ENCODE measurements at regions not wholly inside any gene's neighbourhood (a gene's known extent, or its start where the extent isn't known, plus 50 kb on each side); places are given as distances from the start of the nearest gene placed in this dataset.
"Not testable (repeated sequence)": the region's sequence is repeated elsewhere in the genome, so short reads cannot be mapped to it uniquely, and the experiment has no call there.

DNA sequence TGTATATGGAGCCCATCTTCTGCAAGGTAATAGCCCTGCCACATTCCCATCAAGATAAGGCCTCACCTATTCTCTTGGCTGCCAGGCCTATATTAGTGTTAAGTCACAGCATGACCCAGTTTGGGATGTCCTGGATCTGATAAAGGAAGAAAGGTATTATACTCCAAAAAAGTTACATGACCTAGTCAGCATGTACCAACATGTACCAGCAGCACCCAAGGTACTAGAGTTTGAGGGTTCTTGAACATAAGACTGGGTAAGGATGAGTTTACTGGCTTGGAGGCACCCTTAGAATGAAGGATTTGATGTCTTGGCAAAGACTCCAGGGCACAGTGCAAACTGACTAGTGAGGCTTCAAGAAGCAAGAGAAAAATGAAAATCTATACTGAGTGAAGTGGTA is 232.5 kb downstream of the SQOR start:
- DNase-seq (ENCODE audit: low read depth), result no peak

DNA sequence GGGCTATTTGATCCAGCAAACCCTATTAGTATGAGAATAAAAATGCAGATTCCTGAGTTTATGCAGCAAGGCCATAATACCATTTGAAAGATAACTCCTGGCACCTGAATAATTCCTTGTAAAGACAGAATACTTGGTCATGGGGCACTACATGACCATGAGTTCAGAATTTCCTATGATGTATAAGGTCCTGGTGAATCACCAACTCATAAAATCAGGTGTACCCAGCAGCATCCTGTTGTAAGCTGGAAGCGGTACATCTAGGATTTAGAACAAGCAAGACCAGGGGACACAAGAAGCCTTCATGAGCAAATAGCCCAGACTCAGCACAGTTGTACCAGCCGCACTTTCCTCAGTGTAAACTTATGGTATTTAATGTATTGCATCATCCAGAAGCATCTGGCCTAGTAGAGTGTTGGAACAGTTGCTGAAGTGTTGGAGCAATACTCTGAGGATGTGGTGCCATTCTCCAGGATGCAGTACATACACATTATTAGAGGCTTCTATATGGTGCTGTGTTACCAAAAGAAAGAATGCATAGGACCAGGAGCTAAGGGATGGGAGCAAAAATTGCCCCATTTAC is 233.4 kb downstream of the SQOR start:
- peak; percentile 35 for DNase-seq (ENCODE audit: low read depth)

DNA sequence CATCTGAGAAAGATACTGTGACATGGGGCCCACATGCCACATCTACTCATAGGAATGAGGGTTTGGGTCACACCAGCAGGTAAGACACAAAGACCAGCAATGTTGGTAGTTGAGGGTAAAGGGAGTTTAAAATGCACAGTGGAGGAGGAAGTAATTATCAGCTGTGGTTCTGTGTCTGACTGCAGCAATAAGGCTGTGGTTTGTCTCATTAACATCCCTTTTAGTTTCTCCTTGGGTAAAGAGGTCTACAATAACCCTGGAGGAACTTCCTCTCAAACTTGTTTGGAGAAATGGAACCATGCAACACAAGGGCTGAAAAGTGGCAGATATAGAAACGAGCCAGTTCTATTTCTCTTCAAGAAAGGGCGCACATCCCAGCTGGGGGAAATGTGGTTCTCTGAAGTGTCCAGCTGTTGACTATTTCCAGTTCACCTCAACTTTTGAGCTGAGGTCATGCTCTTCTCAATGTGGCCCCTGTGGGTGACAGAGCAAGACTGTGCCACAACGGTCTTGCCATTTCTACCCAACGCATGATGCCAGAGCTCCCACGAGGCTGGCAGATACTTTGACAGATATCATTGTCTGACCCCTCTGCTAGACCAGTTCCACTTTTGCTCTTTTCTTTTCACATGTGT is 234.3 kb downstream of the SQOR start:
- peak; percentile 37 for DNase-seq (ENCODE audit: low read depth)

DNA sequence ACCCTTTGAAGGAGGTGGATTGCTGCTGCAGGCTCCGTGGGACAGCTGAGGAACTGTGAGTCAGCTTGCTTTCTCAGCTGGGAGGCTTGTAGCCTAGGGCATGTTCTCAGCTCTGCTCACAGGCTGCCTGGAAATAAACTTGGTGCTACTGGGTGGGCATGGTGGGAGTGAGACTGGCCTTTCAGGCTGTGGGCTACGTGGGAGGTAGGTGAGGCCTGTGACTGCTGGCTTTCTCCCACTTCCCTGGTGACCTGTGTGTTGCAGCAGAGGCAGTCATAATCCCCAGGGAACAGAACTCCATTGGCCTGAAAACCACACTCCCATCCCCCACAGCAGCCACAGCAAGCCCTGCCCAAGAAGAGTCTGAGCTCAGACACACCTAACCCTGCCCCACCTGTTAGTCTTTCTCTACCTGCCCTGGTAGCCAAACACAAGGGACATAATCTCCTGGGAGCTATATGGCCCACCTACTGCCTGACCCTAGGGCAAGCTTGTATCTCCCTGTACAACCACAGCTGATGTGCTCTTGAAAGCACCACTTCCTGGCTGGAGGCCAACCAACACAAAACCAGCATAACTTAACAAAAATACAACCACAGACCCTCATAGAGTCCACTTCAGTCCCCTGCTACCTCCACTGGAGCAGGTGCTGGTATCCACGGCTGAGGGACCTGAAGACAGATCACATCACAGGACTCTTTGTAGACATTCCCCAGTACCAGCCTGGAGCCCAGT is 236.5 kb downstream of the SQOR start:
- peak; percentile 88 for DNase-seq (ENCODE audit: low read depth)

GRCh38 chr15:45873781-45874180 is 239.0 kb downstream of the SQOR start:
- DNase-seq (ENCODE audit: low read depth), result peak; percentile 83

- not testable (repeated sequence) for DNase-seq (ENCODE audit: low read depth)
These were observed 239.7 kb downstream of the SQOR start for GRCh38 chr15:45874566-45874965.

- DNase-seq (ENCODE audit: low read depth), result no peak
These were observed 249.5 kb downstream of the SQOR start for GRCh38 chr15:45884289-45884688.

DNA sequence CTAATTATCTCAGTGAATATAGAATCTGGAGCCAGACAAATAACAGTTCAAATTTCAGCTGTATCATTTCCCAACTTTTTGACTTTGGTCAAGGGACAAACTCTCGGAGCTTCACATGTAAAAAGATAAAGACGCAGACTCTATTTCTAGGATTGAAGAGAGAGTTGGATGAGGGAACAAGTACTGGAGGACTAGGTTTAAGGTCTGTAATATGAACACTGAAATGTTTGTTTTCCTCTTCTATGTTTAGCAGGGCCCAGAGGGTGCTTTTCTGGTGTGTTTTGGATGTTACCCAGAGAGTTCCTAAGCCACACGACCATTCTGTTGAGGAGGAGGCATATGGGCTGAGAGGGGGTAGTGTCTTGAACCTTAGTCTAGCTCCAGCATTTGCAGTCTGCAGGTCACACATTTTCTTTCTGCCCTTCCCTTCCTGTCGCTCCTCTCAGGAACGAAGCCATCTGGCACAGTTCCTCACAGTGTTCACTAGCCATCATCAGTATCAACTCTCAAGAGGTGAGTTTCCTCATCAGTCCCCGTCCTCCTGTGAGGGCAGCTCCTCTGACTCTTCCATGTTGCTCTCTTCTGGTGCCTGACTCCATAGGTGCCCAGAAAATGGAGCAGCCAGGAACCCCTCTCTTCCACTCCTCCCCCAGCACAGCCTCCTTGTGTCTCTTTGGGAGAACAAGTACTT is 250.1 kb downstream of the SQOR start:
- no peak for DNase-seq (ENCODE audit: low read depth)

GRCh38 chr15:45885801-45886200 is 251.0 kb downstream of the SQOR start:
- DNase-seq (ENCODE audit: low read depth), result no peak

GRCh38 chr15:45891766-45892165 is 256.9 kb downstream of the SQOR start:
- DNase-seq (ENCODE audit: low read depth), result peak; percentile 38

DNA sequence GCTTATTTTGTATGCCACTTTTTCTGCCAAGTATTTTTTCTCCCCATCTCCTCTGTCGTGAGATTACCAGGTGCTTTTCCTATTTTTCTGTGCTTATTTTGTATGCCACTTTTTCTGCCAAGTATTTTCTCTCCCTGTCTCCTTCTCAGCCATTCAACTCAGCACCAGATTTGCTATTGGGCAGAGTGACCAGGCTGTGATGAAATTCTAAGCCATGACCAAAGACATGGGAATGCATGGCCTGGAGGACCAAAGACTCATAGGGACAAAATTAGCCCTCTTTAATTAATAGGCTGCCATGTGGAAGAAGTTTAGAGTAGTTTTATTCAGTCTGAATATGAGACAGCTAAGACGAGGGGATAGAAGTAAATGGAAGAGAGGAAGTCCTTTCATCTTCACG is 257.4 kb downstream of the SQOR start:
- DNase-seq (ENCODE audit: low read depth), result peak; percentile 76

- DNase-seq (ENCODE audit: low read depth), result peak; percentile 35
These were observed 268.5 kb downstream of the SQOR start for GRCh38 chr15:45903283-45903682.

DNA sequence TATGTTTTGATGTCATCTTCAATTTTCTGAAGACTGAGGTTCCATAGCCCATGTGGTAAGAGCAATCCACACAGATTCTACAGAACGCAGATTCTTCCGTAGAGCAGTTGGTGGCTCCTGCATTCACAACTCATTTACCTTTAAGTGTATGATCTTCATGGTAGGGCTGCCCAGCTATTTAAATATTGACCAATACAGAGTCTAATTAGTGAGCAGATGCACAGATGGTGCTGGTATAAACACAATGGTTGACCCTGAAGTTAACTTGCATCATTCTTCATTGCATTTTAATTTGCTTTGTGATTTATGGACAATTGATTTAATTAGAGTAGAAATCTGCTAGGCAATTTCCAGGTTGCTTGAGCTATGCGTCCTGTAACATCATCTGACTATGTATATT is 269.2 kb downstream of the SQOR start:
- no peak for DNase-seq (ENCODE audit: low read depth)

GRCh38 chr15:45906230-45906629 is 271.4 kb downstream of the SQOR start:
- no peak for DNase-seq (ENCODE audit: low read depth)

- peak; percentile 69 for DNase-seq (ENCODE audit: low read depth)
These were observed 275.8 kb downstream of the SQOR start for GRCh38 chr15:45910671-45911070.

GRCh38 chr15:45913451-45913850 is 278.6 kb downstream of the SQOR start:
- DNase-seq (ENCODE audit: low read depth), result no peak

- DNase-seq (ENCODE audit: low read depth), result no peak
These were observed 279.6 kb downstream of the SQOR start for GRCh38 chr15:45914425-45914824.

DNA sequence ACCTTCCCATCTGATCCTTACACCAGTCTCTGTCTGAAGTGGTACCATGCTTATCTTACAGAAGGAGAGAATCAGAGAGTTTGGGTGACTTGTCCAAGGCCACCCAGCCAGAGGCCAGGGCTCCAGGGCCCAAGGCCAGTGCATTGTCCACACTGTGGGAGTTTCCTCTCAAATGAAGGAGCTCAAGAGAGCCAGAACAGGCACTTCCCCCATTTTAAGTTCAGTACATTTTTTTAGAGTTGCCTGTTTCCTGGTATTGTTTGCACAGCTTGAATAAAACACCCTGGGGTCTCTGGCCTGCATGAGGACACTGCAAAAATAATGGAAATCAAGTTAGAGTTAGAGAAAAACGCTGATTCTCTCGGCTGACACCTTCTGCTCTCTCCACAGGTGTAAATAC is 284.0 kb downstream of the SQOR start:
- no peak for DNase-seq (ENCODE audit: low read depth)

GRCh38 chr15:45919806-45920205 is 285.0 kb downstream of the SQOR start:
- DNase-seq (ENCODE audit: low read depth), result peak; percentile 95

DNA sequence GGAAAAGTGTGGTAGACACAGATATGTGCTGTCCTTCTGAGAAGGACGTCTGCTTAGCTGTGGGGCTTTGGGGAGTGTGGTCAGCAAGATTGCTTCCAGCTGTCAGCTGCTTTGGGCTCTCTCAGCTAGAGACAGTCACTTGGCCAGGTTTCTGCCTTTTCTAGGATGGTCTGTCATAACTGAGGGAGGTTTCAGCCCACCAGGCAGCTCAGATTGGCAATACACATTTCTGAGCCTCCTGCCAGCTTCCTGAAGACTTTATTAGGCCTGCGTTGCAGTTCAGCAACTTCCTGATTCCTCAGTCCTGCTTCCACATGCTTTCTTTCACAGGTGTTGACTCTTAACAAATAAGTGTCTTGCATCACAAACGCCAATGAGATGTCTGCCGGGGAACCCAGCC is 286.5 kb downstream of the SQOR start:
- peak; percentile 25 for DNase-seq (ENCODE audit: low read depth)

GRCh38 chr15:45921978-45922377 is 287.1 kb downstream of the SQOR start:
- no peak for DNase-seq (ENCODE audit: low read depth)

DNA sequence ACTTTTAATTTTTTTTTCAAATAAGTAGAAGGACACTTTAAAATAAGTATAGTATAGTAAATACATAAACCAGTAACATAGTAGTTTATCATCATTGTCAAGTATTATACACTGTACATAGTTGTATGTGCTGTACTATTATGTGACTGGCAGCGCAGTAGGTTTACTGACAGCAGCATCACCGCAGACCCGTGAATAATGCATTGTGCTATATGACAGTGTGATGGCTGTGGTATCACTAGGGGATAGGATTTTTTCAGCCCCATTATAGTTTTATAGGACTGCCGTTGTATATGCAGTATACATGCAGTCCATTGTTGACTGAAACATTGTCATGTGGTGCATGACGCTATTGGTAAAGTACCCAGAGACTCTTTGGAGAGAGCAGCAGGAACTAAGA is 306.5 kb downstream of the SQOR start:
- DNase-seq (ENCODE audit: low read depth), result no peak

GRCh38 chr15:45943240-45943639 is 308.4 kb downstream of the SQOR start:
- peak; percentile 60 for DNase-seq (ENCODE audit: low read depth)
